ENCODE measurements at regions not wholly inside any gene's neighbourhood (a gene's known extent, or its start where the extent isn't known, plus 50 kb on each side); places are given as distances from the start of the nearest gene placed in this dataset.

- Mint-ChIP-seq H3K27ac (no peak overlapping the region), H3K4me3 (no peak overlapping the region), H3K4me1 (peaks cover 16% of the 10 kb centered on the region), H3K36me3 (ENCODE audit: low read depth) (peaks cover 2% of the 10 kb centered on the region; the same call in 1 of the 3 replicates), H3K27me3 (ENCODE audit: insufficient read depth, low read depth, poor library complexity) (peaks cover 6% of the 10 kb centered on the region), H3K9me3 (peaks cover 4% of the 10 kb centered on the region; the same call in 2 of the 3 replicates)
- Histone ChIP-seq H3K27me3 (ENCODE audit: insufficient read depth) (no peaks in the 10 kb centered on the region), H3F3A (replicated peaks; ENCODE audit: low read depth) (no peaks in the 10 kb centered on the region), H4K20me1 (replicated peaks; ENCODE audit: insufficient read depth) (no peaks in the 10 kb centered on the region), H3K79me2 (replicated peaks; ENCODE audit: insufficient read depth) (no peaks in the 10 kb centered on the region), H3K4me1 (ENCODE audit: insufficient read depth) (no peaks in the 10 kb centered on the region), H2AFZ (no peak overlapping the region), H3K9me2 (ENCODE audit: insufficient read depth) (no peaks in the 10 kb centered on the region), H3K4me2 (no peak overlapping the region), H3K27ac (ENCODE audit: low read depth) (no peak overlapping the region), H3K4me3 (no peak overlapping the region), H3K36me3 (ENCODE audit: insufficient read depth) (no peaks in the 10 kb centered on the region)
- DNase-seq (ENCODE audit: low spot score) (no peak), ATAC-seq (no peak)
- TF ChIP-seq ZNF114 (CRISPR knock-in tag; IDR thresholded peaks at IDR 0.05) (no peak), POLR2AphosphoS5 (IDR thresholded peaks at IDR 0.05; ENCODE audit: low read depth) (no peak), ZNF462 (CRISPR knock-in tag; IDR thresholded peaks at IDR 0.05) (no peak), ZNF331 (CRISPR knock-in tag; IDR thresholded peaks at IDR 0.05; ENCODE audit: low read depth) (no peak), CTCF (conservative IDR thresholded peaks at IDR 0.05; ENCODE audit: low read depth in 2 of 2) (no peak), STAT1 (IDR thresholded peaks at IDR 0.05; ENCODE audit: unreplicated experiment) (no peak), EZH2 (IDR thresholded peaks at IDR 0.05; ENCODE audit: low read depth, unreplicated experiment) (no peak), JUNB (IDR thresholded peaks at IDR 0.05; ENCODE audit: unreplicated experiment) (no peak), NANOG (IDR thresholded peaks at IDR 0.05; ENCODE audit: borderline replicate concordance) (no peak), REST (IDR thresholded peaks at IDR 0.05; ENCODE audit: unreplicated experiment) (no peak), EZH2phosphoT487 (IDR thresholded peaks at IDR 0.05; ENCODE audit: unreplicated experiment) (no peak), ETS1 (IDR thresholded peaks at IDR 0.05) (no peak), CREB1 (CRISPR knock-in tag; IDR thresholded peaks at IDR 0.05; ENCODE audit: low read depth) (no peak)
Measured at GRCh38 chr1:5147806-5148205, 493.4 kb downstream of the AJAP1 start.
